GM12891 (cell line): ENCODE measurements at regions not wholly inside any gene's neighbourhood (a gene's known extent, or its start where the extent isn't known, plus 50 kb on each side); places are given as distances from the start of the nearest gene placed in this dataset.

Experiments used
- POLR2A ChIP-seq: IDR thresholded peaks from 2 replicates; pipeline ENCODE4 v1.6.1; 2011; ENCODE audit warnings: low read depth, low read length, control low read depth
- POLR2AphosphoS5 ChIP-seq: IDR thresholded peaks from 2 replicates; pipeline ENCODE4 v1.6.1; 2011; ENCODE audit warnings: low read depth, low read length, control low read depth
- POU2F2 ChIP-seq: IDR thresholded peaks from 2 replicates; pipeline ENCODE4 v1.6.1; 2011; ENCODE audit warnings: low read depth, mild to moderate bottlenecking, control low read depth, low read length, moderate library complexity
- SPI1 ChIP-seq: IDR thresholded peaks from 2 replicates; pipeline ENCODE4 v1.6.1; 2011; ENCODE audit warnings: low read depth, low read length, control low read depth
- TAF1 ChIP-seq: IDR thresholded peaks from 2 replicates; pipeline ENCODE4 v1.6.1; 2011; ENCODE audit warnings: low read depth, low read length, control low read depth

GRCh38 chr4:156521631-156522030 is 450.0 kb downstream of the PDGFC start:
- TF ChIP-seq POLR2A: no peak
- no peak for TF ChIP-seq POLR2AphosphoS5
- TF ChIP-seq TAF1: no peak
- no peak for TF ChIP-seq POU2F2
- TF ChIP-seq SPI1: no peak
